NCI-H1092 (cell line): ENCODE measurements at regions not wholly inside any gene's neighbourhood (a gene's known extent, or its start where the extent isn't known, plus 50 kb on each side); places are given as distances from the start of the nearest gene placed in this dataset.
"Not testable (repeated sequence)": the region's sequence is repeated elsewhere in the genome, so short reads cannot be mapped to it uniquely, and the experiment has no call there.

Experiments used
- DNase-seq: peaks from one replicate; lab custom pipeline; 2025; lab: John Stamatoyannopoulos, UW

DNA sequence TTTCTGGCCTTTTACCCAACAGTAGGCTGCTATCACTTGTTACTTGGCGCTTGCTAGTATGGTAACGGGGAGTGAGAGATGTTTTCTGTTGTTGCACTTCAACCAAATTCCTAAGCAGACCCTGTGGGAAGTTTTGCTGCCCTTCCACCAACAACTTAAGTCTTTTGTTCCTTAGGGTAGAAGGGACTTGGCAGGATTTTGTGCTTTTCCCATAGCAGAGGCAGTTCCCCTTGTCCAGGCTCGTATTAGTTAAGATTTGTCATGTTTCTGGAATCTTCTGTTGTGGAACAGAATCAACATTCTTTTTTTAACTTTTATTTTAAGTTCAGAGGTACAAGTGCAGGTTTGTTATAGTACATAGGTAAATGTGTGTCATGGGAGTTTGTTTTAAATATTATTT lies 73.2 kb upstream of the SGIP1 start:
- no peak for DNase-seq

DNA sequence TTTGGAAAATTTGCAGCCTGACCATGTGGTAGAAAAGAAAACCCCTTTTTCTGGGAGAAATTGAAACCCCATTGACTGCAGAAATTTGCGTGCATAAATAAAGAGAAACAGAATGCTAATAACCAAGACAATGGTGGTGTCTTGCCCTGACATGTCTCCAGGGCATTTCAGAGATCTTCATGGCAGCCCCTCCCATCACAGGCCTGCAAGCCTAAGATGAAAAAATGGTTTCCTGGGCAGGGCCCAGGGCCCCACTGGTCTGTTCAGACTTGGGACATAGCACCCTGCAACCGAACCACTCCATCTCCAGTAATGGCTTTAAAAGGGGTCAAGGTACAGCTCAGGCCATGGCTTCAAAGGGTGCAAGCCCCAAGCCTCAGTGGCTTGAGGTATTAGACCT lies 71.6 kb upstream of the SGIP1 start:
- no peak for DNase-seq

DNA sequence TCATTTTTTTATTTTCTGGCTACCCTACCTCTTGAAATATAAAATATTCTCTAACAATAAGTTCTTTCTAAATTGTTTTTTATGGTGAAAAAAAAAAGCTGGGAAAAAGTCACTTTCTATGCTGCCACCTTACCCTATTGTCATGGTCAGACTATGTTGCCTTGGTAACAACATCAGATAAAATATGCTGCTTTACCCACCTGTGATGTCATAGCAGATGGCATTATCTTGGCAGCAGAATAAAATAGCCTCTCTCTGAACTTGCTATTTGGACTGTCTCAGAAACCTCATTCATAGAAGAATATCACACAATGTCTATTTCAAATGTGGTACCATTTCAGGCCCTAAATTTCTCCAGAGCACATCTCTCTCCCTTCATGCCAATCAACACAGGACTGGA lies 69.6 kb upstream of the SGIP1 start:
- DNase-seq = no peak

DNA sequence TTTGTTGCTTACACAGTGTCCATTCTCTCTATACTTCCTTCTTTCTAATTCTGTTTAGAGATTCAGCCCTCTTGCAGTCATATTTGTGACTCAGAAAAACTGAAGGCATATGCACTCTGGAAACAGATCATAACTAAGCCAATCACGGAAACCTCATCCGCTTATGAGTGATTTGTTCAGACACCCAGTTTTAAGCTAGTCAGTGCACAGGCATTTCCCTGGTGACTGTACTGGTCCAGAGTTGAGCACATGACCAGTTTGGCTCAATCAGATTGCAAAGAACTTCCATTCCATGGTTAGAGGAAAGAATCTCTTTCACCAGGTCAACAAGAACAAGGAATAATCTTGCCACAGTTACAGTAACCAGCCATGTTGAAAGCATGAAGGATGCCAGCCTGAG lies 69.2 kb upstream of the SGIP1 start:
- no peak for DNase-seq

DNA sequence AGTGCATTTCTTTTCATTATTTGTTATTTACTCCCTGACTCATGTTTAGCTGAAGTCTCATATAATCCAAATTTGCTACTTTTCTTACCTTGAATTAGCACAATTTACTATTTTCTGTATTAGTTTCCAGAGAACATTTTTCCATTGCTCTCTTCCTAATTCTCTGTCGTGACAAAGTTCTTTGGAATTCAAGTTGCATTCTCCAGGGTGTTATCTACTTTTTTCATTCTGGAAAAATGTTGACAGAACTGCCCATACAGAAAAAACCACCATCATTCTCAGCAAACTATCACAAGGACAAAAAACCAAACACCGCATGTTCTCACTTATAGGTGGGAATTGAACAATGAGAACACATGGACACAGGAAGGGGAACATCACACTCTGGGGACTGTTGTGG lies 67.3 kb upstream of the SGIP1 start:
- DNase-seq = not testable (repeated sequence)

DNA sequence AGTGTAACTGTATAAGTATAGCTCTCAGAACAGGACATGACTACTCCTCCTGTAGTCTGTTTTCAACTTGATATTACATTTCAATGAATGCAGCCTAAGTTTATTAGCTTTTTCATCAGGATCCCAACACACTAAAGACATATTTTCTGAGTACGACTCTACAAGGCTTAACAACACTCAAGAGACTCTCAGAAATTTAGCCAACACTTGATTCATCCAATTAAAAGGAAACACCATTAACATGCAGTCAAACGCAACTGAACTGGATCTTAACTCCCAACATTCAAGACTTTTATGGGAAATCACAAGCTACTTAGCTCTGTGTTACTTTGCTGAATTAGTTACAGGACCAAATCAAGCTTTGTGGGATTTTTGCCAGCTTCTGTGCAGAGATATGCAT lies 65.2 kb upstream of the SGIP1 start:
- no peak for DNase-seq

DNA sequence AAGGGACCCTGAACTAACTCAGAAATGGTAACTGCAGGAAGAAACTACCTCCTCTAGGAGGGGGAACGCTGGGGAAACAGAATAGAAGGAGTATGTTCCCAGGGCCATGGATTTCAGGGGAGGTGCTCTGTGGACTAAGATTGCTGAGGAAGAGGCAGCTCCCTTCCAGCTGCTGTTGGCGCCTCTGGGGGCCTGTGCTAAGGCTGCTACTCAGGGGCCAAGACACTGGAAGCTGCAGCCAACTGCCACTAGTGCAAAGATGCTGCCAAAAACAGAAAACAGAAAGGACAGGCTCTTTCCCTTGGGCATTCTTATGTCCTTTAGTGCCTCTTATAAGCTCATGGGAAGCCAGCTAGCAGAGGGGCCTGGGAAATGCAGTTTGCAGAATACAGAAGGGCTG lies 58.0 kb upstream of the SGIP1 start:
- DNase-seq = no peak

DNA sequence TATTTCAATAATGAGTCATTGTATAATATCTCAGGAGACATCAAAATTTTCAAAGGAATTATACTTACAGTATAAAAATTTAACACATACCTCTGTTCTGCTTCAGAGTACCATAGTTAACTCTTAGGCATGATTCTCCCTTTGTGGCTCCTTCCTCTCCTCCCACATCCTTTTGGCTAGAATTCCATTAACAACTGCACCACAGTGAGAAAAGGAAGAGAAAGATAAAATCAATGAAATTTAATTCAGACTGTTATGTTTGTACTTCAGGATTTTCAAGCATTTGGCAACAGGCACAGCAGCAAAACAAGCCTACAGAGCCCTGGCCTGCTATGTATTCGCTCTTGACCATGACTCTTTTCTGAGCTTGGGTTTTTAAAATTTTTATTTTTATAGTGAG lies 57.2 kb upstream of the SGIP1 start:
- no peak for DNase-seq

DNA sequence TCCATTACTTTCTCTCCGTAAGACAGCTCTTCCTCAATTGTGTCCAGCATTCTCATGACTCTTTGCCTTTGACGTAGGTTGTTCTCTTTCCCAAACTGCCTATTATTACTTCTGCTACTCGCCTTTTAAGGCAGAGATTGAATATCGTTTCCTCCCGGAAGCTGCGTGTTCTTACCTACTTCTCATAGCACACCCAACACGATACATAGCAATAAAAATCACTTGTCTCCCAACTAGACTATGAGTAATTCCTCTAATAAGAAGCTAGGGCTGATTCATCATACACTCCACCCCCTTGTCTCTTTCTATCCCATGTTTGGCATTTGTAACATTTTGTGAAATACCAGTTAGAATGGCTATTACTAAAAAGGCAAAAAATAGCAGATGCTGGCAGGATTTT lies 55.8 kb upstream of the SGIP1 start:
- DNase-seq = no peak

DNA sequence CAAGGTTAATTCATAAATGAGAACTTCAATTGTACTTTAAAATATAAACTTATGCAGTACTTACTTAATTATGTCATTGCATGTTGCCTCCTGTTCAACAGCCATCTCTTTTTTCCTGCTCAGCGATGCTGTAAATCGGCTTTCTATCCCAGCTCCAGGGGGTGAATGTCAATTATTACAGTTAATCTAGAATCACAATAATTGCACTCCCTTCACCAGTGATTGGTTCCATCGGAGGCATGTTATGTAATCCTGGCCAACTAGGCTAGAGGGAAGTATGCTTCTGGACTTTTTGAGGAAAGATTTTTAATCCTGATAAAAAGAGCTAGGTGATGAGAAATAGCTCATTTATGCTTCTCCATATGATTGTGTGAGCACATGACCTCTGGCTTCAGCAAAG lies 53.8 kb upstream of the SGIP1 start:
- no peak for DNase-seq

DNA sequence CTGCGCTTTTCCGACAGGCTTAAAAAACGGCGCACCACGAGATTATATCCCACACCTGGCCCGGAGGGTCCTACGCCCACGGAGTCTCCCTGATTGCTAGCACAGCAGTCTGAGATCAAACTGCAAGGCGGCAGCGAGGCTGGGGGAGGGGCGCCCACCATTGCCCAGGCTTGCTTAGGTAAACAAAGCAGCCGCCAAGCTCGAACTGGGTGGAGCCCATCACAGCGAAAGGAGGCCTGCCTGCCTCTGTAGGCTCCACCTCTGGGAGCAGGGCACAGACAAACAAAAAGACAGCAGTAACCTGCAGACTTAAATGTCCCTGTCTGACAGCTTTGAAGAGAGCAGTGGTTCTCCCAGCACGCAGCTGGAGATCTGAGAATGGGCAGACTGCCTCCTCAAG lies 52.7 kb upstream of the SGIP1 start:
- not testable (repeated sequence) for DNase-seq
